HG02943 (cell line): ENCODE measurements at regions not wholly inside any gene's neighbourhood (a gene's known extent, or its start where the extent isn't known, plus 50 kb on each side); places are given as distances from the start of the nearest gene placed in this dataset.
"Not testable (repeated sequence)": the region's sequence is repeated elsewhere in the genome, so short reads cannot be mapped to it uniquely, and the experiment has no call there.

ENCODE experiments used
- ATAC-seq: cut with Tn5 transposase; IDR thresholded peaks from one replicate; pipeline ENCODE4 v1.9.1; 2021; ENCODE audit warnings: mild to moderate bottlenecking, low read depth, moderate library complexity; ENCODE audit not compliant: unreplicated experiment

GRCh38 chr3:169029674-169030285 is 633.7 kb downstream of the MECOM start:
- no peak for ATAC-seq

- ATAC-seq, result no peak
Observed at GRCh38 chr3:169028716-169029115, 634.8 kb downstream of the MECOM start.

GRCh38 chr3:169026543-169027182 is 636.8 kb downstream of the MECOM start:
- no peak for ATAC-seq

GRCh38 chr3:169022457-169022856 is 641.1 kb downstream of the MECOM start:
- ATAC-seq, result no peak

- ATAC-seq, result no peak
Observed at GRCh38 chr3:169020371-169020770, 643.1 kb downstream of the MECOM start.

GRCh38 chr3:169009453-169009852 is 654.1 kb downstream of the MECOM start:
- ATAC-seq, result no peak

- ATAC-seq, result no peak
Observed at GRCh38 chr3:169008776-169009358, 654.6 kb downstream of the MECOM start.

GRCh38 chr3:169007145-169007544 is 656.4 kb downstream of the MECOM start:
- no peak for ATAC-seq

GRCh38 chr3:169006398-169006797 is 657.1 kb downstream of the MECOM start:
- ATAC-seq, result not testable (repeated sequence)

- no peak for ATAC-seq
Observed at GRCh38 chr3:169002689-169003088, 660.8 kb downstream of the MECOM start.

- no peak for ATAC-seq
Observed at GRCh38 chr3:168998792-168999191, 664.7 kb downstream of the MECOM start.

- ATAC-seq, result no peak
Observed at GRCh38 chr3:168997488-168997887, 666.0 kb downstream of the MECOM start.

GRCh38 chr3:168996622-168997021 is 666.9 kb downstream of the MECOM start:
- no peak for ATAC-seq

GRCh38 chr3:168995129-168995528 is 668.4 kb downstream of the MECOM start:
- ATAC-seq, result no peak

- ATAC-seq, result no peak
Observed at GRCh38 chr3:168991803-168992202, 671.7 kb downstream of the MECOM start.

GRCh38 chr3:168990621-168991020 is 672.9 kb downstream of the MECOM start:
- ATAC-seq, result no peak

GRCh38 chr3:168990134-168990533 is 673.4 kb downstream of the MECOM start:
- ATAC-seq, result no peak

GRCh38 chr3:168989396-168989795 is 674.1 kb downstream of the MECOM start:
- no peak for ATAC-seq

GRCh38 chr3:168988853-168989252 is 674.7 kb downstream of the MECOM start:
- no peak for ATAC-seq

- no peak for ATAC-seq
Observed at GRCh38 chr3:168984872-168985271, 678.6 kb downstream of the MECOM start.

- no peak for ATAC-seq
Observed at GRCh38 chr3:168983046-168983445, 680.5 kb downstream of the MECOM start.

- ATAC-seq, result no peak
Observed at GRCh38 chr3:168981396-168981795, 682.1 kb downstream of the MECOM start.
